GM21515 (cell line): ENCODE measurements at regions not wholly inside any gene's neighbourhood (a gene's known extent, or its start where the extent isn't known, plus 50 kb on each side); places are given as distances from the start of the nearest gene placed in this dataset.

Experiments used
- ATAC-seq: cut with Tn5 transposase; IDR thresholded peaks from one replicate; pipeline ENCODE4 v1.9.1; 2021; ENCODE audit not compliant: unreplicated experiment

- ATAC-seq = no peak
Observed at GRCh38 chr13:57784633-57785032, 153.1 kb downstream of the PCDH17 start.

GRCh38 chr13:57787058-57787791 is 155.7 kb downstream of the PCDH17 start:
- ATAC-seq = no peak

- no peak for ATAC-seq
Observed at GRCh38 chr13:57799624-57800023, 168.1 kb downstream of the PCDH17 start.

- no peak for ATAC-seq
Observed at GRCh38 chr13:57813651-57814050, 182.1 kb downstream of the PCDH17 start.

- ATAC-seq = no peak
Observed at GRCh38 chr13:57815600-57815999, 184.1 kb downstream of the PCDH17 start.

- ATAC-seq = no peak
Observed at GRCh38 chr13:57820924-57821323, 189.4 kb downstream of the PCDH17 start.

- ATAC-seq = no peak
Observed at GRCh38 chr13:57823704-57824103, 192.2 kb downstream of the PCDH17 start.

- ATAC-seq = no peak
Observed at GRCh38 chr13:57824121-57824520, 192.6 kb downstream of the PCDH17 start.

- ATAC-seq = no peak
Observed at GRCh38 chr13:57825066-57825465, 193.5 kb downstream of the PCDH17 start.

GRCh38 chr13:57829496-57829895 is 198.0 kb downstream of the PCDH17 start:
- ATAC-seq = no peak

- no peak for ATAC-seq
Observed at GRCh38 chr13:57832187-57832586, 200.6 kb downstream of the PCDH17 start.

- ATAC-seq = no peak
Observed at GRCh38 chr13:57837801-57838200, 206.3 kb downstream of the PCDH17 start.

GRCh38 chr13:57843521-57843920 is 212.0 kb downstream of the PCDH17 start:
- no peak for ATAC-seq

- no peak for ATAC-seq
Observed at GRCh38 chr13:57846600-57847173, 215.1 kb downstream of the PCDH17 start.

- ATAC-seq = no peak
Observed at GRCh38 chr13:57857945-57858344, 226.4 kb downstream of the PCDH17 start.

GRCh38 chr13:57858376-57858775 is 226.8 kb downstream of the PCDH17 start:
- ATAC-seq = no peak

- no peak for ATAC-seq
Observed at GRCh38 chr13:57862879-57863278, 231.3 kb downstream of the PCDH17 start.

GRCh38 chr13:57865600-57866294 is 234.2 kb downstream of the PCDH17 start:
- no peak for ATAC-seq

GRCh38 chr13:57874530-57874929 is 243.0 kb downstream of the PCDH17 start:
- ATAC-seq = no peak

GRCh38 chr13:57877601-57878000 is 246.1 kb downstream of the PCDH17 start:
- ATAC-seq = no peak

- no peak for ATAC-seq
Observed at GRCh38 chr13:57878291-57878690, 246.7 kb downstream of the PCDH17 start.

GRCh38 chr13:57897225-57897624 is 265.7 kb downstream of the PCDH17 start:
- no peak for ATAC-seq
